ENCODE measurements at regions not wholly inside any gene's neighbourhood (a gene's known extent, or its start where the extent isn't known, plus 50 kb on each side); places are given as distances from the start of the nearest gene placed in this dataset.

- ChIA-PET POLR2A (no interaction called here), CTCF (no interaction called here)
- no peak for ATAC-seq
- H3K36me3 Mint-ChIP-seq (ENCODE audit: low read depth): no peaks in the 10 kb centered on the region
- H3K4me1 Mint-ChIP-seq (ENCODE audit: low read depth): no peaks in the 10 kb centered on the region
- intact Hi-C loops (cut with micrococcal nuclease): no loop called here
- H3K27me3 Mint-ChIP-seq: no peaks in the 10 kb centered on the region
- no peak overlapping the region for H3K4me3 Mint-ChIP-seq
- TF ChIP-seq CTCF (IDR thresholded peaks at IDR 0.05): no peak
- no peak for DNase-seq
- no peak overlapping the region for H3K27ac Mint-ChIP-seq
- H3K9me3 Mint-ChIP-seq: no peaks in the 10 kb centered on the region
Observed at GRCh38 chr3:154762486-154762885, 317.6 kb upstream of the MME start.

- intact Hi-C loops (cut with micrococcal nuclease): no loop called here
- H3K27me3 Mint-ChIP-seq: no peaks in the 10 kb centered on the region
- no peaks in the 10 kb centered on the region for H3K4me1 Mint-ChIP-seq (ENCODE audit: low read depth)
- POLR2A ChIA-PET: no interaction called here
- ATAC-seq (no peak), DNase-seq (no peak)
- H3K9me3 Mint-ChIP-seq: no peaks in the 10 kb centered on the region
- no peaks in the 10 kb centered on the region for H3K36me3 Mint-ChIP-seq (ENCODE audit: low read depth)
- TF ChIP-seq CTCF (IDR thresholded peaks at IDR 0.05): no peak
- no peak overlapping the region for H3K4me3 Mint-ChIP-seq
- CTCF ChIA-PET: no interaction called here
- H3K27ac Mint-ChIP-seq: no peak overlapping the region
Observed at GRCh38 chr3:154759966-154760365, 320.2 kb upstream of the MME start.

GRCh38 chr3:154758109-154758868 is 321.8 kb upstream of the MME start:
- ChIA-PET POLR2A (no interaction called here), CTCF (interaction anchor here (1.2 kb wide), 1 partner anchor 564 kb away, joined by 4 read pairs; no protein-coding TSS in a partner anchor)
- no peaks in the 10 kb centered on the region for H3K9me3 Mint-ChIP-seq
- no peak overlapping the region for H3K27ac Mint-ChIP-seq
- H3K27me3 Mint-ChIP-seq: no peaks in the 10 kb centered on the region
- ATAC-seq (no peak), DNase-seq (no peak)
- TF ChIP-seq CTCF (IDR thresholded peaks at IDR 0.05): peak; percentile 13
- H3K4me3 Mint-ChIP-seq: no peak overlapping the region
- H3K4me1 Mint-ChIP-seq (ENCODE audit: low read depth): no peaks in the 10 kb centered on the region
- intact Hi-C loops (cut with micrococcal nuclease): no loop called here
- no peaks in the 10 kb centered on the region for H3K36me3 Mint-ChIP-seq (ENCODE audit: low read depth)

- ATAC-seq (no peak), DNase-seq (no peak)
- intact Hi-C loops (cut with micrococcal nuclease): no loop called here
- POLR2A ChIA-PET: no interaction called here
- CTCF ChIA-PET: no interaction called here
- H3K4me1 Mint-ChIP-seq (ENCODE audit: low read depth): no peaks in the 10 kb centered on the region
- H3K9me3 Mint-ChIP-seq: no peaks in the 10 kb centered on the region
- no peaks in the 10 kb centered on the region for H3K36me3 Mint-ChIP-seq (ENCODE audit: low read depth)
- no peak overlapping the region for H3K4me3 Mint-ChIP-seq
- no peaks in the 10 kb centered on the region for H3K27me3 Mint-ChIP-seq
- no peak for TF ChIP-seq CTCF (IDR thresholded peaks at IDR 0.05)
- no peak overlapping the region for H3K27ac Mint-ChIP-seq
Observed at GRCh38 chr3:154753101-154753500, 323.1 kb upstream of the GPR149 start.

- H3K36me3 Mint-ChIP-seq (ENCODE audit: low read depth): no peaks in the 10 kb centered on the region
- ATAC-seq: no peak
- CTCF ChIA-PET: no interaction called here
- no peak for TF ChIP-seq CTCF (IDR thresholded peaks at IDR 0.05)
- H3K9me3 Mint-ChIP-seq: no peaks in the 10 kb centered on the region
- no peak for DNase-seq
- POLR2A ChIA-PET: no interaction called here
- no peak overlapping the region for H3K4me3 Mint-ChIP-seq
- H3K4me1 Mint-ChIP-seq (ENCODE audit: low read depth): no peaks in the 10 kb centered on the region
- no peaks in the 10 kb centered on the region for H3K27me3 Mint-ChIP-seq
- intact Hi-C loops (cut with micrococcal nuclease): no loop called here
- no peak overlapping the region for H3K27ac Mint-ChIP-seq
Observed at GRCh38 chr3:154749514-154749913, 319.5 kb upstream of the GPR149 start.

Data from activated CD8-positive, alpha-beta T cell treated with anti-CD3 and anti-CD28 coated beads for 36 hours (primary cell).